ENCODE measurements at regions not wholly inside any gene's neighbourhood (a gene's known extent, or its start where the extent isn't known, plus 50 kb on each side); places are given as distances from the start of the nearest gene placed in this dataset.

DNA sequence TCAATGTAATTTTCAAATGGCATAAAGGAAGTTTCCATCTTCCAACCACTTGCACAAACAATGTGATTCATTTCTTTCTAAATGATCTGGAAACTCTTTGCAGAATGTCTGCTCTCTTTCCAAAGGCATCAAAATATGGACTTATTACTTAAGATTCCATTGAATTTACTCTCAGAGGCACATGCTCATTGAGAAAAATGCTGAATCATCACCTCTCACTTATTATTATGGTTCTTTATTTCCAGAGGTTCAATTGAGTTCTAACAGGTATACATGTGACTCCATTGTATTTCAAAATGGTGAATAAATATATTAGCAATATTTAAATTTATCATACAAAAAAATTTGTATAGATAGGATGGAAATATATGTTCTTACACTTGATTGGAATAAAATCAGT lies 1140.6 kb downstream of the EFNA5 start (continued):
- TF ChIP-seq REST (IDR thresholded peaks at IDR 0.05) (no peak), FOXA1 (IDR thresholded peaks at IDR 0.05) (no peak), RAD21 (IDR thresholded peaks at IDR 0.05) (no peak), RXRA (IDR thresholded peaks at IDR 0.05) (no peak), YY1 (IDR thresholded peaks at IDR 0.05) (no peak), GABPA (IDR thresholded peaks at IDR 0.05 in 1 of 2, conservative IDR thresholded peaks at IDR 0.05 in 1 of 2) (no peak), JUND (IDR thresholded peaks at IDR 0.05) (no peak), HNF4A (conservative IDR thresholded peaks at IDR 0.05) (no peak), ATF3 (IDR thresholded peaks at IDR 0.05) (no peak), HNF4G (IDR thresholded peaks at IDR 0.05) (no peak), SP1 (IDR thresholded peaks at IDR 0.05) (no peak)

GRCh38 chr5:106525438-106525837 lies 1145.3 kb downstream of the EFNA5 start:
- H3K36me3 ChIP-seq (ENCODE audit: control insufficient read depth in 4 of 4, insufficient read depth in 3 of 4, low read depth in 1 of 4, low read length in 3 of 4) = no peaks in the 10 kb centered on the region
- TF ChIP-seq, protein P1, sequence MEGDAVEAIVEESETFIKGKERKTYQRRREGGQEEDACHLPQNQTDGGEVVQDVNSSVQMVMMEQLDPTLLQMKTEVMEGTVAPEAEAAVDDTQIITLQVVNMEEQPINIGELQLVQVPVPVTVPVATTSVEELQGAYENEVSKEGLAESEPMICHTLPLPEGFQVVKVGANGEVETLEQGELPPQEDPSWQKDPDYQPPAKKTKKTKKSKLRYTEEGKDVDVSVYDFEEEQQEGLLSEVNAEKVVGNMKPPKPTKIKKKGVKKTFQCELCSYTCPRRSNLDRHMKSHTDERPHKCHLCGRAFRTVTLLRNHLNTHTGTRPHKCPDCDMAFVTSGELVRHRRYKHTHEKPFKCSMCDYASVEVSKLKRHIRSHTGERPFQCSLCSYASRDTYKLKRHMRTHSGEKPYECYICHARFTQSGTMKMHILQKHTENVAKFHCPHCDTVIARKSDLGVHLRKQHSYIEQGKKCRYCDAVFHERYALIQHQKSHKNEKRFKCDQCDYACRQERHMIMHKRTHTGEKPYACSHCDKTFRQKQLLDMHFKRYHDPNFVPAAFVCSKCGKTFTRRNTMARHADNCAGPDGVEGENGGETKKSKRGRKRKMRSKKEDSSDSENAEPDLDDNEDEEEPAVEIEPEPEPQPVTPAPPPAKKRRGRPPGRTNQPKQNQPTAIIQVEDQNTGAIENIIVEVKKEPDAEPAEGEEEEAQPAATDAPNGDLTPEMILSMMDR (IDR thresholded peaks at IDR 0.05; ENCODE audit: low read depth, low read length, missing input control) = no peak
- TF ChIP-seq EGR1 (IDR thresholded peaks at IDR 0.05; ENCODE audit: low read depth in 2 of 2) (no peak), FOXA1 (IDR thresholded peaks at IDR 0.05) (no peak), NR2F2 (IDR thresholded peaks at IDR 0.05) (no peak), FOXA2 (IDR thresholded peaks at IDR 0.05) (no peak), REST (IDR thresholded peaks at IDR 0.05) (no peak), JUND (IDR thresholded peaks at IDR 0.05) (no peak)
- TF ChIP-seq, protein P2, sequence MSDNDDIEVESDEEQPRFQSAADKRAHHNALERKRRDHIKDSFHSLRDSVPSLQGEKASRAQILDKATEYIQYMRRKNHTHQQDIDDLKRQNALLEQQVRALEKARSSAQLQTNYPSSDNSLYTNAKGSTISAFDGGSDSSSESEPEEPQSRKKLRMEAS (IDR thresholded peaks at IDR 0.05) = no peak

More at GRCh38 chr5:106525438-106525837, 1145.3 kb downstream of the EFNA5 start:
- H3K4me3 ChIP-seq (ENCODE audit: low read depth in 1 of 3, low read length in 3 of 3) = no peak overlapping the region
- DNase-seq (ENCODE audit: low spot score) = no peak
- H3K4me1 ChIP-seq (ENCODE audit: control insufficient read depth in 4 of 4, insufficient read depth in 4 of 4, low read length in 3 of 4) = no peaks in the 10 kb centered on the region
- no peak overlapping the region for H3K27ac ChIP-seq (ENCODE audit: low read depth in 1 of 2, low read length in 2 of 2)
- no peak overlapping the region for H3K9ac ChIP-seq (ENCODE audit: low read depth in 1 of 2, low read length in 2 of 2)
- H3K27me3 ChIP-seq (ENCODE audit: control insufficient read depth in 4 of 4, insufficient read depth in 4 of 4, low read length in 3 of 4) = no peaks in the 10 kb centered on the region
- H3K9me3 ChIP-seq (ENCODE audit: control insufficient read depth in 4 of 4, low read length in 3 of 4) = no peaks in the 10 kb centered on the region
- WGBS = 89% methylated on average over 3 of the region's 3 CpGs

All from liver (tissue), 8 donors.